Keratinocyte (primary cell): ENCODE measurements at regions not wholly inside any gene's neighbourhood (a gene's known extent, or its start where the extent isn't known, plus 50 kb on each side); places are given as distances from the start of the nearest gene placed in this dataset.

Experiments
- DNase-seq: peaks from one replicate; pipeline ENCODE4 v3.0.0-alpha.2; 2011; ENCODE audit warnings: low read depth, missing footprints, low spot score
- FAIRE-seq: peaks from 2 replicates; lab custom pipeline; 2011; peaks lifted over from hg19 to GRCh38; lab: Jason Lieb, UNC
- H2AFZ ChIP-seq: 2 replicates; pipeline ENCODE4 v1.6.0; 2012; ENCODE audit warnings: low read length, control low read depth, inconsistent platforms; ENCODE audit not compliant: control insufficient read depth
- H3K27ac ChIP-seq: 2 replicates; pipeline ENCODE4 v1.5.1; 2011; ENCODE audit warnings: low read length; ENCODE audit not compliant: control insufficient read depth, insufficient read depth
- H3K27me3 ChIP-seq: 3 replicates; pipeline ENCODE4 v1.6.0; 2011; ENCODE audit warnings: low read length; ENCODE audit not compliant: control insufficient read depth, insufficient read depth; ENCODE audit errors: extremely low read depth
- H3K36me3 ChIP-seq, 2 experiments: 2 replicates in 1 of 2; 3 replicates in 1 of 2; pipeline ENCODE4 v1.5.1; 2011; ENCODE audit warnings: low read length in 2 of 2, mild to moderate bottlenecking in 1 of 2; ENCODE audit not compliant: control insufficient read depth in 2 of 2, insufficient read depth in 2 of 2; ENCODE audit errors: extremely low read depth in 1 of 2
- H3K4me1 ChIP-seq: 3 replicates; pipeline ENCODE4 v1.5.1; 2011; ENCODE audit warnings: low read length; ENCODE audit not compliant: control insufficient read depth, insufficient read depth; ENCODE audit errors: extremely low read depth
- H3K4me2 ChIP-seq: 3 replicates; pipeline ENCODE4 v1.6.0; 2011; ENCODE audit warnings: low read depth, low read length; ENCODE audit not compliant: control insufficient read depth, insufficient read depth; ENCODE audit errors: extremely low read depth
- H3K4me3 ChIP-seq, 3 experiments: fragments of 200-600 bp in 1 of 3; sonication (generic) in 1 of 3; 2 replicates in 2 of 3; 3 replicates in 1 of 3; pipeline ENCODE4 v1.5.1; 2011 to 2016; ENCODE audit warnings: low read length in 3 of 3, mild to moderate bottlenecking in 3 of 3, control low read depth in 2 of 3, inconsistent platforms in 1 of 3, low read depth in 1 of 3, mixed read lengths in 1 of 3, mixed run types in 1 of 3, moderate library complexity in 1 of 3; ENCODE audit not compliant: control insufficient read depth in 2 of 3, insufficient read depth in 2 of 3; ENCODE audit errors: extremely low read depth in 1 of 3
- H3K79me2 ChIP-seq: 2 replicates; pipeline ENCODE4 v1.6.0; 2012; ENCODE audit warnings: low read length; ENCODE audit not compliant: control insufficient read depth, insufficient read depth
- H3K9ac ChIP-seq: 3 replicates; pipeline ENCODE4 v1.6.0; 2011; ENCODE audit warnings: low read length; ENCODE audit not compliant: control insufficient read depth, insufficient read depth; ENCODE audit errors: extremely low read depth
- H3K9me1 ChIP-seq: 3 replicates; pipeline ENCODE4 v1.6.0; 2011; ENCODE audit warnings: low read length; ENCODE audit not compliant: control insufficient read depth, insufficient read depth; ENCODE audit errors: extremely low read depth
- H3K9me3 ChIP-seq: 2 replicates; pipeline ENCODE4 v1.5.1; 2012; ENCODE audit warnings: low read depth, low read length; ENCODE audit not compliant: control insufficient read depth
- H4K20me1 ChIP-seq: 3 replicates; pipeline ENCODE4 v1.6.0; 2011; ENCODE audit warnings: low read length; ENCODE audit not compliant: control insufficient read depth, insufficient read depth; ENCODE audit errors: extremely low read depth
- CTCF ChIP-seq, 3 experiments: IDR thresholded peaks in 1 of 3; conservative IDR thresholded peaks in 1 of 3; optimal IDR thresholded peaks in 1 of 3; 2 replicates in 2 of 3; 3 replicates in 1 of 3; pipeline versions ENCODE3 to v1.5.1; 2011; ENCODE audit warnings: low read length in 3 of 3, mild to moderate bottlenecking in 3 of 3, moderate library complexity in 2 of 3, control low read depth in 1 of 3, inconsistent platforms in 1 of 3; ENCODE audit not compliant: insufficient read depth in 2 of 3; ENCODE audit errors: extremely low read depth in 1 of 3
- EZH2 ChIP-seq: IDR thresholded peaks from one replicate; pipeline ENCODE4 v1.6.1; 2012; ENCODE audit warnings: inconsistent platforms, mild to moderate bottlenecking, low read length, moderate library complexity
- dilution Hi-C: fragments of 300-500 bp; cut with MboI; formaldehyde crosslinking; loops from one replicate; pipeline ENCODE4 v1.7.0; 2020; ENCODE audit warnings: low sequenced_read_pairs; ENCODE audit not compliant: extremely low pct_ligation_motif_present

- H2AFZ ChIP-seq = no peak overlapping the region
- no peaks in the 10 kb centered on the region for H3K4me1 ChIP-seq
- H3K9ac ChIP-seq = no peak overlapping the region
- H3K4me3 ChIP-seq = no peak overlapping the region
- no peak for TF ChIP-seq EZH2
- TF ChIP-seq CTCF (optimal IDR thresholded peaks at IDR 0.05 in 1 of 3, IDR thresholded peaks at IDR 0.05 in 1 of 3, conservative IDR thresholded peaks at IDR 0.05 in 1 of 3; ENCODE audit: extremely low read depth in 1 of 3, insufficient read depth in 2 of 3, low read length in 3 of 3) = no peak
- no peak for DNase-seq
- H3K79me2 ChIP-seq = no peaks in the 10 kb centered on the region
- H3K27me3 ChIP-seq = no peaks in the 10 kb centered on the region
- no peaks in the 10 kb centered on the region for H3K9me3 ChIP-seq
- dilution Hi-C loops = no loop called here
- no peaks in the 10 kb centered on the region for H4K20me1 ChIP-seq
- H3K9me1 ChIP-seq = no peaks in the 10 kb centered on the region
- H3K27ac ChIP-seq = no peak overlapping the region
- H3K4me2 ChIP-seq = no peak overlapping the region
- FAIRE-seq = no peak
- no peaks in the 10 kb centered on the region for H3K36me3 ChIP-seq
Observed at GRCh38 chr3:117761703-117762620, 1052.4 kb downstream of the TUSC7 start.

- FAIRE-seq (no peak), DNase-seq (no peak)
- no peaks in the 10 kb centered on the region for H3K79me2 ChIP-seq
- no peak overlapping the region for H3K4me2 ChIP-seq
- H3K27me3 ChIP-seq = no peaks in the 10 kb centered on the region
- H4K20me1 ChIP-seq = no peaks in the 10 kb centered on the region
- no peaks in the 10 kb centered on the region for H3K9me1 ChIP-seq
- H3K4me1 ChIP-seq = no peaks in the 10 kb centered on the region
- no peak overlapping the region for H3K27ac ChIP-seq
- no peaks in the 10 kb centered on the region for H3K36me3 ChIP-seq
- H2AFZ ChIP-seq = no peak overlapping the region
- no peak overlapping the region for H3K4me3 ChIP-seq
- no peak overlapping the region for H3K9ac ChIP-seq
- no peak for TF ChIP-seq EZH2
- dilution Hi-C loops = no loop called here
- no peaks in the 10 kb centered on the region for H3K9me3 ChIP-seq
Observed at GRCh38 chr3:117762621-117763037, 1053.0 kb downstream of the TUSC7 start.
